Fibroblast of mammary gland (primary cell): ENCODE measurements at regions not wholly inside any gene's neighbourhood (a gene's known extent, or its start where the extent isn't known, plus 50 kb on each side); places are given as distances from the start of the nearest gene placed in this dataset.

Source experiments
- DNase-seq: peaks from one replicate; pipeline ENCODE4 v3.0.0-alpha.2; 2010; ENCODE audit warnings: low read depth
- H3K4me3 ChIP-seq: 2 replicates; pipeline ENCODE4 v1.5.1; 2011; ENCODE audit warnings: low read depth, mild to moderate bottlenecking, low read length, moderate library complexity; ENCODE audit not compliant: control insufficient read depth
- CTCF ChIP-seq: conservative IDR thresholded peaks from 2 replicates; pipeline ENCODE4 v1.5.1; 2011; ENCODE audit warnings: low read depth, low read length, inconsistent platforms; ENCODE audit not compliant: control insufficient read depth, insufficient read depth

- H3K4me3 ChIP-seq = no peak overlapping the region
- no peak for TF ChIP-seq CTCF
- no peak for DNase-seq
These were observed 113.0 kb upstream of the DMRT1 start for GRCh38 chr9:728535-728934.

- no peak overlapping the region for H3K4me3 ChIP-seq
- no peak for DNase-seq
- no peak for TF ChIP-seq CTCF
These were observed 110.0 kb upstream of the DMRT1 start for GRCh38 chr9:731474-731873.

DNA sequence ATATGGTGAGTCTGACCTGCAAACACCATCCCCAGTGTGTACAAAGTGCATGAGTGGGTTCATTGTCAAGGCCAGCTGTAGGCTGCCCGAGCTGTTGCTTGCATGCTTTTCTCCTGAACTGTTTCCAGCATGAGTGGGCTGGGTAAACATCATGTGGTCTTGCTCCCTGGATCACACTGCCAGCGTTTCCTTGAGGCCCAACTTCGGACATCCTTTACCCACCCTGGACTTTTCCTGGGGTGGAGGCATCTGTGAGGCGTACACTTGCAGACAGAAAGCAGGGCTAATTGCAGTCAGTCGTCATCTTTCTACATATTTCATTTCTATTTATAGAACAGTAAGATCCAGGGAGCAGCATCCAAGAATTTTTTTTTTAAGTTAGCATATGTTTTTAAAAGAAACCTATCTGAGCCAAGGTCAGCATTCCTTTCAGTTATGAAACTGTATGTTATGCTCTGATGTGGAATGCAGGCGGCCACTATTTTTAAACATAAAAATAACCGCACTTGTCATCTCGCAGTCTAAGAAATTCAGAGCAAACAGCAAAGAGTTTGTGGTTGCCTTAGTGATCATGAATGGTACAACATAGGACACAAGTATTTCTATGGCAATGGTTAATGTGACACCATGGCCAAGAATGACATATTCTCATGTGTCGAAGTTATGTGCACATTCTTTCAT is 106.5 kb upstream of the DMRT1 start:
- peak; percentile 95 for DNase-seq
- no peak for TF ChIP-seq CTCF

GRCh38 chr9:737400-738120 is 103.9 kb upstream of the DMRT1 start:
- TF ChIP-seq CTCF = no peak
- peak; percentile 49 for DNase-seq
- H3K4me3 ChIP-seq = no peak overlapping the region

More for the DNA sequence above, 106.5 kb upstream of the DMRT1 start:
- H3K4me3 ChIP-seq = no peak overlapping the region

- DNase-seq = peak; percentile 95
- no peak for TF ChIP-seq CTCF
- no peak overlapping the region for H3K4me3 ChIP-seq
These were observed 103.1 kb upstream of the DMRT1 start for GRCh38 chr9:738209-738915.

GRCh38 chr9:739362-739761 is 102.1 kb upstream of the DMRT1 start:
- no peak for TF ChIP-seq CTCF
- H3K4me3 ChIP-seq = no peak overlapping the region
- no peak for DNase-seq
